Left ventricle myocardium inferior (tissue), 1 donor: ENCODE measurements at regions not wholly inside any gene's neighbourhood (a gene's known extent, or its start where the extent isn't known, plus 50 kb on each side); places are given as distances from the start of the nearest gene placed in this dataset.
"Not testable (repeated sequence)": the region's sequence is repeated elsewhere in the genome, so short reads cannot be mapped to it uniquely, and the experiment has no call there.

Source experiments
- DNase-seq: peaks from one replicate; pipeline ENCODE4 v3.0.0-alpha.2; 2020
- H3K27ac ChIP-seq: fragments of 200-600 bp; replicated peaks from 2 replicates; pipeline ENCODE4 v1.8.0; 2021
- H3K27me3 ChIP-seq: fragments of 200-600 bp; 2 replicates; pipeline ENCODE4 v1.8.0; 2021; ENCODE audit warnings: low read depth
- H3K36me3 ChIP-seq: fragments of 200-600 bp; 2 replicates; pipeline ENCODE4 v1.8.0; 2021
- H3K4me1 ChIP-seq: fragments of 200-600 bp; 2 replicates; pipeline ENCODE4 v1.8.0; 2021
- H3K4me3 ChIP-seq: fragments of 200-600 bp; 2 replicates; pipeline ENCODE4 v1.8.0; 2021; ENCODE audit warnings: mild to moderate bottlenecking, moderate library complexity
- H3K9me3 ChIP-seq: fragments of 200-600 bp; replicated peaks from 2 replicates; pipeline ENCODE4 v1.8.0; 2021
- CTCF ChIP-seq: fragments of 200-600 bp; IDR thresholded peaks from 2 replicates; pipeline ENCODE4 v1.8.0; 2021; ENCODE audit warnings: antibody characterized with exemption, mild to moderate bottlenecking, borderline replicate concordance
- intact Hi-C: fragments of 100-400 bp; cut with micrococcal nuclease; formaldehyde crosslinking; loops from one replicate; pipeline ENCODE4 v1.11.0; 2022
- donor health status: DM: no; HTN: yes; CAD: no; lungs with severe emphysema.

GRCh38 chr22:48486134-48486532, 1341.5 kb downstream of the BRD1 start:
- Histone ChIP-seq H3K36me3 (no peaks in the 10 kb centered on the region), H3K27me3 (peaks cover 68% of the 10 kb centered on the region), H3K4me1 (peaks cover 17% of the 10 kb centered on the region), H3K27ac (no peak overlapping the region), H3K9me3 (no peaks in the 10 kb centered on the region), H3K4me3 (no peak overlapping the region)
- no peak for TF ChIP-seq CTCF
- DNase-seq: no peak
- intact Hi-C loops: no loop called here

GRCh38 chr22:48485149-48486133, 1342.2 kb downstream of the BRD1 start:
- H3K9me3 ChIP-seq: no peaks in the 10 kb centered on the region
- no peak overlapping the region for H3K4me3 ChIP-seq
- H3K4me1 ChIP-seq: peaks cover 10% of the 10 kb centered on the region
- DNase-seq: no peak
- no peak for TF ChIP-seq CTCF
- H3K27me3 ChIP-seq: peaks cover 61% of the 10 kb centered on the region
- intact Hi-C loops: no loop called here
- no peaks in the 10 kb centered on the region for H3K36me3 ChIP-seq
- H3K27ac ChIP-seq: no peak overlapping the region

- Histone ChIP-seq H3K36me3 (no peaks in the 10 kb centered on the region), H3K9me3 (no peaks in the 10 kb centered on the region), H3K27ac (no peak overlapping the region), H3K27me3 (peaks cover 54% of the 10 kb centered on the region), H3K4me1 (no peaks in the 10 kb centered on the region), H3K4me3 (no peak overlapping the region)
- TF ChIP-seq CTCF: no peak
- intact Hi-C loops: no loop called here
- no peak for DNase-seq
Observed at GRCh38 chr22:48483764-48484528, 1343.7 kb downstream of the BRD1 start.

- H3K36me3 ChIP-seq: no peaks in the 10 kb centered on the region
- DNase-seq: no peak
- H3K27ac ChIP-seq: no peak overlapping the region
- no peak overlapping the region for H3K4me3 ChIP-seq
- no peaks in the 10 kb centered on the region for H3K4me1 ChIP-seq
- no peak for TF ChIP-seq CTCF
- intact Hi-C loops: no loop called here
- peaks cover 52% of the 10 kb centered on the region for H3K27me3 ChIP-seq
- H3K9me3 ChIP-seq: no peaks in the 10 kb centered on the region
Observed at GRCh38 chr22:48482771-48483170, 1344.9 kb downstream of the BRD1 start.

- DNase-seq, H3K27ac ChIP-seq, H3K9me3 ChIP-seq, intact Hi-C loops, H3K4me3 ChIP-seq, H3K36me3 ChIP-seq, H3K4me1 ChIP-seq: not testable (repeated sequence)
- H3K27me3 ChIP-seq: peaks cover 51% of the 10 kb centered on the region
Observed at GRCh38 chr22:48482198-48482597, 1345.5 kb downstream of the BRD1 start.
